H9 (cell line): ENCODE measurements at regions not wholly inside any gene's neighbourhood (a gene's known extent, or its start where the extent isn't known, plus 50 kb on each side); places are given as distances from the start of the nearest gene placed in this dataset.

Source experiments
- DNase-seq: peaks from one replicate; pipeline ENCODE4 v3.0.0-alpha.2; 2017
- H2AFZ ChIP-seq: one replicate; pipeline ENCODE4 v1.6.1; 2013; ENCODE audit warnings: mild to moderate bottlenecking, low read length, control low read depth, moderate library complexity
- H2AK5ac ChIP-seq: 2 replicates; pipeline ENCODE4 v1.6.1; 2013; ENCODE audit warnings: low read length, control low read depth, mixed read lengths; ENCODE audit not compliant: insufficient read length
- H2BK120ac ChIP-seq: one replicate; pipeline ENCODE4 v1.6.1; 2013; ENCODE audit warnings: low read depth, mild to moderate bottlenecking, low read length, control low read depth, inconsistent platforms; ENCODE audit not compliant: poor library complexity, severe bottlenecking
- H2BK12ac ChIP-seq: 2 replicates; pipeline ENCODE4 v1.6.1; 2013; ENCODE audit warnings: low read length, control low read depth, mixed read lengths, low read depth; ENCODE audit not compliant: insufficient read length
- H2BK15ac ChIP-seq: 2 replicates; pipeline ENCODE4 v1.6.1; 2013; ENCODE audit warnings: low read depth, low read length, control low read depth
- H2BK20ac ChIP-seq: one replicate; pipeline ENCODE4 v1.6.1; 2013; ENCODE audit warnings: low read depth, mild to moderate bottlenecking, low read length, control low read depth, inconsistent platforms; ENCODE audit not compliant: poor library complexity, severe bottlenecking
- H2BK5ac ChIP-seq: 2 replicates; pipeline ENCODE4 v1.6.1; 2013; ENCODE audit warnings: low read length, control low read depth, mixed read lengths; ENCODE audit not compliant: insufficient read length
- H3K14ac ChIP-seq: 2 replicates; pipeline ENCODE4 v1.6.1; 2013; ENCODE audit warnings: low read length, control low read depth; ENCODE audit not compliant: insufficient read depth
- H3K18ac ChIP-seq: 2 replicates; pipeline ENCODE4 v1.6.1; 2013; ENCODE audit warnings: low read depth, mild to moderate bottlenecking, mixed read lengths, low read length, control low read depth; ENCODE audit not compliant: insufficient read length
- H3K23ac ChIP-seq: 2 replicates; pipeline ENCODE4 v1.6.1; 2013; ENCODE audit warnings: low read length, control low read depth, mixed read lengths, low read depth; ENCODE audit not compliant: insufficient read length
- H3K23me2 ChIP-seq: 2 replicates; pipeline ENCODE4 v1.6.1; 2013; ENCODE audit warnings: low read depth, mild to moderate bottlenecking, mixed read lengths, low read length, control low read depth; ENCODE audit not compliant: insufficient read length, poor library complexity, severe bottlenecking
- H3K27ac ChIP-seq: 2 replicates; pipeline ENCODE4 v1.5.1; 2013; ENCODE audit warnings: low read length, control low read depth, mixed read lengths, low read depth; ENCODE audit not compliant: insufficient read length
- H3K27me3 ChIP-seq: 2 replicates; pipeline ENCODE4 v1.6.1; 2013; ENCODE audit warnings: low read length, control low read depth, inconsistent platforms; ENCODE audit not compliant: insufficient read depth
- H3K4ac ChIP-seq: 2 replicates; pipeline ENCODE4 v1.6.1; 2013; ENCODE audit warnings: low read depth, mild to moderate bottlenecking, control low read depth, inconsistent platforms, low read length, moderate library complexity
- H3K4me1 ChIP-seq: 2 replicates; pipeline ENCODE4 v1.6.1; 2013; ENCODE audit warnings: low read length, control low read depth, inconsistent platforms; ENCODE audit not compliant: insufficient read depth
- H3K4me2 ChIP-seq: 2 replicates; pipeline ENCODE4 v1.6.1; 2013; ENCODE audit warnings: low read length, control low read depth, mixed read lengths; ENCODE audit not compliant: insufficient read length, insufficient read depth
- H3K56ac ChIP-seq: 2 replicates; pipeline ENCODE4 v1.6.1; 2013; ENCODE audit warnings: low read depth, mild to moderate bottlenecking, mixed read lengths, low read length, control low read depth; ENCODE audit not compliant: insufficient read length
- H3K79me1 ChIP-seq: 2 replicates; pipeline ENCODE4 v1.6.1; 2013; ENCODE audit warnings: low read depth, mild to moderate bottlenecking, moderate library complexity, low read length, control low read depth, inconsistent platforms; ENCODE audit not compliant: insufficient read depth, poor library complexity, severe bottlenecking
- H3K79me2 ChIP-seq: 2 replicates; pipeline ENCODE4 v1.6.1; 2013; ENCODE audit warnings: low read length, control low read depth, inconsistent platforms; ENCODE audit not compliant: insufficient read depth
- H3K9ac ChIP-seq: 2 replicates; pipeline ENCODE4 v1.6.1; 2013; ENCODE audit warnings: low read length, control low read depth, mixed read lengths; ENCODE audit not compliant: insufficient read length; ENCODE audit errors: extremely low read depth
- H3K9me3 ChIP-seq: one replicate; pipeline ENCODE4 v1.6.1; 2013; ENCODE audit warnings: low read depth, low read length, inconsistent platforms; ENCODE audit not compliant: control insufficient read depth
- H3T11ph ChIP-seq: one replicate; pipeline ENCODE4 v1.6.1; 2013; ENCODE audit warnings: mild to moderate bottlenecking, low read length, control low read depth, inconsistent platforms
- H4K20me1 ChIP-seq: one replicate; pipeline ENCODE4 v1.6.1; 2013; ENCODE audit not compliant: control insufficient read depth, insufficient read length, insufficient read depth
- H4K5ac ChIP-seq: 2 replicates; pipeline ENCODE4 v1.6.1; 2013; ENCODE audit warnings: low read depth, mild to moderate bottlenecking, mixed read lengths, low read length, control low read depth; ENCODE audit not compliant: insufficient read length
- H4K8ac ChIP-seq: replicated peaks from 2 replicates; pipeline ENCODE4 v1.6.1; 2013; ENCODE audit warnings: low read length, control low read depth, mixed read lengths, low read depth; ENCODE audit not compliant: insufficient read length
- H4K91ac ChIP-seq: 2 replicates; pipeline ENCODE4 v1.6.1; 2013; ENCODE audit warnings: low read depth, mild to moderate bottlenecking, moderate library complexity, mixed read lengths, low read length, control low read depth; ENCODE audit not compliant: insufficient read length
- H3K27ac Mint-ChIP-seq, 3 experiments: 2 replicates in 2 of 3; 3 replicates in 1 of 3; pipeline ENCODE4 v1.8.0; 2020 to 2021; ENCODE audit warnings: mixed read lengths in 3 of 3, mild to moderate bottlenecking in 1 of 3, moderate library complexity in 1 of 3
- H3K27me3 Mint-ChIP-seq: 2 replicates; pipeline ENCODE4 v1.8.0; 2021; ENCODE audit warnings: low read depth, mild to moderate bottlenecking, moderate library complexity, mixed read lengths
- H3K36me3 Mint-ChIP-seq, 3 experiments: 2 replicates in 2 of 3; 3 replicates in 1 of 3; pipeline ENCODE4 v1.8.0; 2020 to 2021; ENCODE audit warnings: low read depth in 3 of 3, mixed read lengths in 3 of 3; ENCODE audit not compliant: insufficient read depth in 1 of 3
- H3K4me1 Mint-ChIP-seq, 2 experiments: 2 replicates each; pipeline ENCODE4 v1.8.0; 2020; ENCODE audit warnings: mixed read lengths in 2 of 2
- H3K4me3 Mint-ChIP-seq, 2 experiments: 2 replicates in 1 of 2; 3 replicates in 1 of 2; pipeline ENCODE4 v1.8.0; 2020 to 2021; ENCODE audit warnings: mild to moderate bottlenecking in 2 of 2, mixed read lengths in 2 of 2, moderate library complexity in 1 of 2
- H3K9me3 Mint-ChIP-seq, 2 experiments: 2 replicates in 1 of 2; 3 replicates in 1 of 2; pipeline ENCODE4 v1.8.0; 2020; ENCODE audit warnings: mild to moderate bottlenecking in 2 of 2, mixed read lengths in 2 of 2, moderate library complexity in 1 of 2
- WGBS: extraction: QIAGEN DNeasy Blood & Tissue Kit; methylation state at CpG from one replicate; pipeline ENCODE4 v1.1.7; 2013; ENCODE audit warnings: missing lambda C conversion rate, low lambda C conversion rate, mixed read lengths; ENCODE audit not compliant: insufficient read length; ENCODE audit errors: extremely low coverage; 5-methylcytosine and 5-hydroxymethylcytosine counted together
- TF ChIP-seq, protein P1 (sequence below): fragments of 200-600 bp; sonication (generic); conservative IDR thresholded peaks from 3 replicates; pipeline ENCODE4 v1.8.0; 2021; ENCODE audit warnings: antibody characterized with exemption, mild to moderate bottlenecking

DNA sequence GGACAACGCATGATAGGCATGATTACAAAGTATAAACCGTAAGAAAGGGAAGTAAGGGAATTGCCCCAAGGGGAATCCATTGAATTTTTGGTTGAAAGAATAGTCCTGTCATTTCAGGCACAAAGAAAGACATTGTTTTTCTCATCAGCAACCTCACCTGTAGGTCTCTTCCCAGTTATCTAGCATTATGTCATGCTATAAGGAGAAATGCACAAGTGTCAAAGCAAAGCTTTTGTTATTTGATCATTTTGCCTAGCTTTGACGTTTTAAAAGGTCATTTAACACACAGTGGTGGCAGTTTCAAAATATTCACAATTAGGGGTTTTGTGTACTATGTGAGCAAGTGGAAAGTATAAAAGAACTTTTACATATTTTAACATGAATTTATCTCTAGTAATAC is 796.2 kb upstream of the MIR17HG start:
- Histone ChIP-seq H2BK120ac (no peak overlapping the region), H3K27ac (no peak overlapping the region), H3K18ac (no peak overlapping the region), H3K4ac (no peak overlapping the region), H3K4me1 (no peaks in the 10 kb centered on the region), H3K14ac (no peak overlapping the region), H3T11ph (no peak overlapping the region), H3K79me2 (no peaks in the 10 kb centered on the region), H3K9ac (no peak overlapping the region), H3K23ac (no peak overlapping the region), H3K4me2 (no peak overlapping the region), H3K27me3 (no peaks in the 10 kb centered on the region), H4K20me1 (no peaks in the 10 kb centered on the region), H2BK12ac (no peak overlapping the region), H2AFZ (no peak overlapping the region), H3K79me1 (no peaks in the 10 kb centered on the region), H4K91ac (no peak overlapping the region), H3K9me3 (no peaks in the 10 kb centered on the region), H2AK5ac (no peak overlapping the region), H2BK15ac (no peak overlapping the region), H4K8ac (no peak overlapping the region), H3K23me2 (no peaks in the 10 kb centered on the region), H3K56ac (no peak overlapping the region), H2BK5ac (no peak overlapping the region), H4K5ac (no peak overlapping the region), H2BK20ac (no peak overlapping the region)
- no peak overlapping the region for H3K27ac Mint-ChIP-seq
- H3K9me3 Mint-ChIP-seq, result peaks cover 21 to 23% of the 10 kb centered on the region in 2 experiments
- no peak for DNase-seq
- no peak overlapping the region for H3K4me3 Mint-ChIP-seq
- peaks cover 4 to 21% (median 18%) of the 10 kb centered on the region in 3 experiments for H3K36me3 Mint-ChIP-seq
- WGBS, result no CpG with 5 or more reads among the region's 3 CpGs
- 0 out of 4 replicates have a peak, but pooled peaks cover 0 to 3% of the 10 kb centered on the region in 2 experiments for H3K4me1 Mint-ChIP-seq
- TF ChIP-seq, protein P1, sequence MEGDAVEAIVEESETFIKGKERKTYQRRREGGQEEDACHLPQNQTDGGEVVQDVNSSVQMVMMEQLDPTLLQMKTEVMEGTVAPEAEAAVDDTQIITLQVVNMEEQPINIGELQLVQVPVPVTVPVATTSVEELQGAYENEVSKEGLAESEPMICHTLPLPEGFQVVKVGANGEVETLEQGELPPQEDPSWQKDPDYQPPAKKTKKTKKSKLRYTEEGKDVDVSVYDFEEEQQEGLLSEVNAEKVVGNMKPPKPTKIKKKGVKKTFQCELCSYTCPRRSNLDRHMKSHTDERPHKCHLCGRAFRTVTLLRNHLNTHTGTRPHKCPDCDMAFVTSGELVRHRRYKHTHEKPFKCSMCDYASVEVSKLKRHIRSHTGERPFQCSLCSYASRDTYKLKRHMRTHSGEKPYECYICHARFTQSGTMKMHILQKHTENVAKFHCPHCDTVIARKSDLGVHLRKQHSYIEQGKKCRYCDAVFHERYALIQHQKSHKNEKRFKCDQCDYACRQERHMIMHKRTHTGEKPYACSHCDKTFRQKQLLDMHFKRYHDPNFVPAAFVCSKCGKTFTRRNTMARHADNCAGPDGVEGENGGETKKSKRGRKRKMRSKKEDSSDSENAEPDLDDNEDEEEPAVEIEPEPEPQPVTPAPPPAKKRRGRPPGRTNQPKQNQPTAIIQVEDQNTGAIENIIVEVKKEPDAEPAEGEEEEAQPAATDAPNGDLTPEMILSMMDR, result no peak
- H3K27me3 Mint-ChIP-seq, result no peaks in the 10 kb centered on the region; the same call in 1 of the 2 replicates
